Loucy (cell line): ENCODE measurements at regions not wholly inside any gene's neighbourhood (a gene's known extent, or its start where the extent isn't known, plus 50 kb on each side); places are given as distances from the start of the nearest gene placed in this dataset.

Experiments used
- H2AFZ ChIP-seq: fragments of 200-600 bp; sonication (generic); 2 replicates; pipeline ENCODE4 v1.6.0; 2016; ENCODE audit warnings: antibody characterized with exemption, mild to moderate bottlenecking, low read length, moderate library complexity
- H3F3A ChIP-seq: fragments of 200-600 bp; 2 replicates; pipeline ENCODE4 v1.6.0; 2016; ENCODE audit warnings: antibody characterized with exemption, low read depth, mild to moderate bottlenecking
- H3K27me3 ChIP-seq: fragments of 200-600 bp; sonication (generic); 2 replicates; pipeline ENCODE4 v1.6.1; 2014; ENCODE audit warnings: low read length, mild to moderate bottlenecking; ENCODE audit not compliant: insufficient read depth, poor library complexity, severe bottlenecking
- H3K36me3 ChIP-seq: fragments of 200-600 bp; sonication (generic); 2 replicates; pipeline ENCODE4 v1.6.1; 2016; ENCODE audit warnings: low read length; ENCODE audit not compliant: insufficient read depth
- H3K4me1 ChIP-seq: fragments of 200-600 bp; sonication (generic); 2 replicates; pipeline ENCODE4 v1.5.1; 2014; ENCODE audit warnings: low read length, mild to moderate bottlenecking; ENCODE audit not compliant: insufficient read depth, poor library complexity, severe bottlenecking
- H3K4me2 ChIP-seq: fragments of 200-600 bp; sonication (generic); 2 replicates; pipeline ENCODE4 v1.6.0; 2014; ENCODE audit warnings: antibody characterized with exemption, low read length, low read depth, mild to moderate bottlenecking; ENCODE audit not compliant: poor library complexity, severe bottlenecking
- H3K4me3 ChIP-seq: fragments of 200-600 bp; sonication (generic); 2 replicates; pipeline ENCODE4 v1.5.1; 2014; ENCODE audit warnings: low read length, mild to moderate bottlenecking, mixed read lengths; ENCODE audit not compliant: poor library complexity, severe bottlenecking
- H3K79me2 ChIP-seq: fragments of 200-600 bp; sonication (generic); 2 replicates; pipeline ENCODE4 v1.6.1; 2014; ENCODE audit warnings: low read length; ENCODE audit not compliant: insufficient read depth
- H3K9ac ChIP-seq: fragments of 200-600 bp; sonication (generic); 2 replicates; pipeline ENCODE4 v1.6.0; 2014; ENCODE audit warnings: mild to moderate bottlenecking, low read depth, low read length, moderate library complexity; ENCODE audit not compliant: poor library complexity, severe bottlenecking
- H3K9me2 ChIP-seq: fragments of 200-600 bp; sonication (generic); replicated peaks from 2 replicates; pipeline ENCODE4 v1.6.1; 2016; ENCODE audit warnings: low read depth, low read length, mixed read lengths
- H3K9me3 ChIP-seq: fragments of 200-600 bp; sonication (generic); 2 replicates; pipeline ENCODE4 v1.6.1; 2014; ENCODE audit warnings: mild to moderate bottlenecking, antibody characterized with exemption, low read length, low read depth; ENCODE audit not compliant: insufficient read depth
- H4K20me1 ChIP-seq: fragments of 200-600 bp; sonication (generic); 2 replicates; pipeline ENCODE4 v1.6.0; 2014; ENCODE audit warnings: antibody characterized with exemption, low read length, mild to moderate bottlenecking; ENCODE audit not compliant: insufficient read depth, poor library complexity, severe bottlenecking
- CTCF ChIP-seq: fragments of 200-600 bp; sonication (generic); conservative IDR thresholded peaks from 2 replicates; pipeline ENCODE4 v1.5.1; 2014; ENCODE audit warnings: mild to moderate bottlenecking, antibody characterized with exemption, low read length
- EZH2phosphoT487 ChIP-seq: fragments of 200-600 bp; IDR thresholded peaks from 2 replicates; pipeline ENCODE4 v1.6.1; 2018; ENCODE audit warnings: antibody characterized with exemption, mild to moderate bottlenecking, moderate library complexity, borderline replicate concordance

DNA sequence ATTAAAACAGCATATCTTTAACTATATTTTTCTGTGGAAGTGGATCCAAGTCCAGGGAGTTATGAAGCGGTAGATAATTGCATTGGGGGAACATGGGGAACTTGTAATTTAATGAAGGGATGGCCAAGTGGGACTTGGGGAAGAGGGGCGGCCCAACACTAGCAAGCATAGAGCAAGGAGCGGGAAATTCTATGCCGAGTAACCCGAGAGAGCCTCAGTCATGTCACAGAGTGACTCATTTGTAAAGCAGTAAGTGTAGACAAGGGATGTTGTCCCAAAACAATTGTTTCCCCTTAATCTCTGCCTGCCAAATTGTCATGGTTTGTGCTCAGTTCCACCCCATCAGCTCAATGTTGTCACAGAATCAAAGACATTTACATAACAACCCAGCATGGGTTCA is 620.1 kb downstream of the AJAP1 start:
- Histone ChIP-seq H3K36me3 (no peaks in the 10 kb centered on the region), H3F3A (no peaks in the 10 kb centered on the region), H3K79me2 (no peaks in the 10 kb centered on the region), H3K27me3 (no peaks in the 10 kb centered on the region), H3K9me2 (no peaks in the 10 kb centered on the region), H3K9me3 (peaks cover 9% of the 10 kb centered on the region; the same call in 1 of the 2 replicates), H3K4me2 (no peak overlapping the region), H2AFZ (no peak overlapping the region), H4K20me1 (no peaks in the 10 kb centered on the region), H3K9ac (no peak overlapping the region), H3K4me1 (no peaks in the 10 kb centered on the region), H3K4me3 (no peak overlapping the region)
- TF ChIP-seq CTCF, result no peak
- TF ChIP-seq EZH2phosphoT487, result no peak

GRCh38 chr1:5273280-5274003 is 619.0 kb downstream of the AJAP1 start:
- peaks cover 9% of the 10 kb centered on the region; the same call in 1 of the 2 replicates for H3K9me3 ChIP-seq

DNA sequence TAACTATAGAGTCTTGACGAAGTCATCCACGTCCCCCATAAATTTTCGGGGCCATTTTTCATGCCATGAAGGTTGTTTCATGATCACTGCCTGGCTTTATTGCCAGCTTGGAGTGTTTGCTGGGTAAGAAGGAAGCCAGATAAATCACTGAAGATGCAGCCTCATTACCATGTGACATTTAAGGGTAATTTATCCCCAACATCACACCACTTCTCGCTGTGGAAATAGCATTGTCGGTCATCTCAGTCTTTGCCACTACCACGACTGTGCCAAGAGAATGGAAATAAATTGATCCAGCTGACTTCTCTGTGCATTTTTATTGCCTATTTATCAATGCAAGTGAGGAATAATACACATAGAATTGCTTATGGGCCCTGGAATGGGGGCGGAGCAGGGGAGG is 617.9 kb downstream of the AJAP1 start:
- Histone ChIP-seq H3K9ac (no peak overlapping the region), H3F3A (no peaks in the 10 kb centered on the region), H3K27me3 (no peaks in the 10 kb centered on the region), H3K4me1 (no peaks in the 10 kb centered on the region), H3K9me2 (no peaks in the 10 kb centered on the region), H3K4me3 (no peak overlapping the region), H3K36me3 (no peaks in the 10 kb centered on the region), H3K79me2 (no peaks in the 10 kb centered on the region), H3K9me3 (peaks cover 9% of the 10 kb centered on the region; the same call in 1 of the 2 replicates), H2AFZ (no peak overlapping the region), H4K20me1 (no peaks in the 10 kb centered on the region), H3K4me2 (no peak overlapping the region)
- no peak for TF ChIP-seq EZH2phosphoT487
- no peak for TF ChIP-seq CTCF

More at GRCh38 chr1:5273280-5274003, 619.0 kb downstream of the AJAP1 start:
- H3K4me2 ChIP-seq, result no peak overlapping the region
- H3K27me3 ChIP-seq, result no peaks in the 10 kb centered on the region
- no peak overlapping the region for H2AFZ ChIP-seq
- H3K9me2 ChIP-seq, result no peaks in the 10 kb centered on the region
- no peak overlapping the region for H3K9ac ChIP-seq
- no peaks in the 10 kb centered on the region for H3F3A ChIP-seq
- no peak overlapping the region for H3K4me3 ChIP-seq
- H3K36me3 ChIP-seq, result no peaks in the 10 kb centered on the region
- no peaks in the 10 kb centered on the region for H4K20me1 ChIP-seq
- H3K4me1 ChIP-seq, result no peaks in the 10 kb centered on the region
- TF ChIP-seq EZH2phosphoT487, result no peak
- no peak for TF ChIP-seq CTCF
- H3K79me2 ChIP-seq, result no peaks in the 10 kb centered on the region
